Middle frontal gyrus (tissue), 1 donor: ENCODE measurements at regions not wholly inside any gene's neighbourhood (a gene's known extent, or its start where the extent isn't known, plus 50 kb on each side); places are given as distances from the start of the nearest gene placed in this dataset.
"Not testable (repeated sequence)": the region's sequence is repeated elsewhere in the genome, so short reads cannot be mapped to it uniquely, and the experiment has no call there.

Experiments
- DNase-seq: peaks from one replicate; pipeline ENCODE4 v3.0.0-alpha.2; 2015; ENCODE audit warnings: low spot score; ENCODE audit errors: extremely low spot score

DNA sequence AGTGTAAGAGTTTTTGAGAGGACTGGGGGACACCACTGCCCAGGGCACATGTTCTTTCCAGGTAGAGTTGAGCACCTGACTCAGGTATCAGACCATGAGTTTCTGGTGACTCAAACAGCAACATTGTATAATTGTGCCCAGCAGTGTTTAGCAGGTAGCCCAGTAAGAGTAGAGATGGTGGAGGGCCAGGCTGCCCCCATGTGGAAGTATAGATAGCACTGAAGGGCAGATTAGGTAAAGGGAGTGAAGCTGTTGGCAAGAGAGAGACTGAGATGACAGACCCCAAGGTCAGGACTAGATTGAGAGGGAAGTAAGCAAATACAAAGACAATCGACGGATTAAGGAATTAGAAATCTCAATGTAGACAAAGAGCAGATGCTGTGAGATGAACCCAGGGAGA lies 74.6 kb downstream of the TRIM42 start:
- no peak for DNase-seq

DNA sequence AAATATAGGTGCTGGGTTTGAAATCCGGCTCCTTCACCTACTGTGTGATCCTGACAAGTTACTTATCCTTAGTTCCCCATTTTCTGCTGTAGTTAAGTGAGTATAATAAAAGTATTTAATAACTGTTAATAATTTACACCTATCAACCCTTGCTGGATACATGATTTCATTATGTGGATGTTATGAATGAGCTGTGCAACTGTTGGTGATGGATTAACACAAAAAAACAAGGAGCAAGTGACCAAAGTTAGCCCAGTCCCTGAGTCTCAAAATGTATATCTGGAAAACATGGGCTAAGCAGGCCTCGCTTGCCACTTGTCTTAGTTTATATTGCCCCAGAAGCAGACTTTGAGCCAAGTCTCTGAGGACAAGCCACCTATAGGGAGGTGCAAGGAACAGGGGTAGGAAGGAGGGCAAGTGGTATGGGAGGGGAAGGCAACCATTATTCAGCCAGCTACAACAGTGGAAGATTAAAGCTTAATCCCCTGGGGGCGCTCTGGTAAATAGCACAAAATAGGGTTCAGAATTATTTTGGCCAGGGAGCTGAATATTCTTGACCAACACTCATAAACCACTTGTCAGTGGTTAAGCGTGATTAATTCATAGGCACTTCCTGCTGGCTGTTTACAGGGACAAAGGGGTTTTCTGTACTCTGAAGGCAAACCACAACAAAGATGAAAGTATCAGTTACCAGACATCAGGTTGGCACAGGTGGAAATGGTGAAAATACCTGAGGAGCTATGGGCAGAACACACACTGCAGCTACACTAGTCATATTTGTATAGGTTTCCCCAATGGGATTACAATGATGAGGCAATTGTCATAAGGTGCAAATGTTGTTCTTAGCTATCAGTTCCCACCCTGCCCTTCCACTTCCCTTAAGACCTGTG lies 76.2 kb downstream of the TRIM42 start:
- DNase-seq: no peak

DNA sequence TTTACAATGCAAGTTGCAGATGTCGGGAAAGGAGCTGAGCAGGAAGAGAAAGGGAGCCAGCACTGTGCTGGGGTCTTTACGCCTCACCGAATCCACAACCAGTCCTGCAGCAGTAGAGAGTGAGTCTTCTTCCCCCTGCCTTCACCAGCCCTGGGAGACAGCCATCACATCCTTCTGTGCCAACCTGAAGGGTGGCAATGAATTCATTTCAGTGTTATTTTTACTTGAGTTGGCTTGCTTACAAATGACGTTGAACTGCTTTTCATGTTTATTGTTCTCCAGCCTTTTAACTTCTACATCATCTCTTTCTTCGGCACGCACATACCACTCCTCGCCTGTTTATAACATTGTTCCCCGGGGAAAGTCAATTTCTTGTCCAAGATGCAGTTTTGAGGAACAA lies 77.1 kb downstream of the TRIM42 start:
- DNase-seq: no peak

DNA sequence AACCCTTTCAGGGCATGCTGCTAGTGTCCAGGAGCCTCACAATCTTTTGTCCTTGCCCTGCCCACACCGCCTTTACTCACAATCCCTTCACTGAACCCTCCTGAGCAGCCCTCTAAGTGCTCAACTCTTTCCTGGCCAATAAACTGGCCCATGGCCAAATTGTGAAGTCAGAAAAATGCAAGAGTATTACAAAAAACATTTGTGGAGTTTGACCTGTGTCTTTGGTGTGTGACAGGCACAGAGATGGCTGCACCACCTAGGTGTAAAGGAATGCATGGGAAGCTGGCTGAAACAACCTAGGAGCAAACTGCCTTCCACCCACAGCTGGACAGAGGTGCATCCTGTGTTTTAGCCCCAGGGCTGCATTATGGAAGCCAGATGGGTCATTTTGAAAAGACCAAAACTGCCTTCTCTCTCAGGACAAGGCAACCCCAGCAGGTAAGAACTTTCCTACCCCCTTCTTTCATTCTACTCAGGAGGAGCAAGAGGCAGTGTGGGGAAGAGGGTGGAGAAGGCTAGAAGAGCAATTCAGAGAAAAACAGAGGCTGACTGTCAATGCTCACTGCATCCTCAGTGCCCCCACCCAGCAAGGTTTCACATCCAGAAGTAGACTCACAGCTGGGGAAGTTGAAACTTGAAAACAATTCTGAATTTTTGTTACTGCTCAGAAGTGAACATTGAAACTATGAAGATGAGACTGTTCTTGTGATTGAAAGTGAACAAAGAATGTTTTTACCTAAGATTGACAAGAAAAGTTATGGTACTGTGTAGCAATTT lies 78.6 kb downstream of the TRIM42 start:
- DNase-seq: no peak

DNA sequence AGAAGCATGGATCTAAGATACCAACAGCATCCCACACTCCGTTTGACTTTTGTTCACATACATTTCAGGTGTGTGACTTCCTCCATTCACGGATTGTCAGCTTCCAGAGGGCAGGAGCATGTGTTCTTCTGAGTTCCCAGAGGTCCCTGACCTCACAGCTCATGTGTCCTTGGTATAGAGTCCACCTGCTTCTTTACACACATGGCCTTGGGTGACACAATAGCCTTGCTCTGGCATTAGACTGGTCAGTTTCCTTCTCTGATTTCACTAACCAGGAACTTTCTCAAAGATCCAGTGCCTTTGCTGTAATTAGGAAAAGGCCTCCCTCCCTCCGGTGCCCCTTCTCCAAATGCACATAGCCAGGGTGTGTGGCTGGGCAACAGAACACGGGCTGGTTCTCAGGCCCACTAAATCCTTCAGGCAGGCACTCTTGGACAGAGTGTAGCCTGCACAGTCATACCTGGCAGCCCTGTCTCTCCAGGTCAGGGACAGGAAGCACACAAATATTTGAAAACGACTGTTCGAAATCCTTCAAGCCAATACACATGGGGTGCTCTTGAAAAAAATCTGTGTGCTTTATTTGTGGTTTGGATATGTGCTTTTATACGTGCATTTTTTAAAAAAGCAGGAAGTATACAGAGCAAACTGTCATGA lies 81.1 kb downstream of the TRIM42 start:
- DNase-seq: no peak

DNA sequence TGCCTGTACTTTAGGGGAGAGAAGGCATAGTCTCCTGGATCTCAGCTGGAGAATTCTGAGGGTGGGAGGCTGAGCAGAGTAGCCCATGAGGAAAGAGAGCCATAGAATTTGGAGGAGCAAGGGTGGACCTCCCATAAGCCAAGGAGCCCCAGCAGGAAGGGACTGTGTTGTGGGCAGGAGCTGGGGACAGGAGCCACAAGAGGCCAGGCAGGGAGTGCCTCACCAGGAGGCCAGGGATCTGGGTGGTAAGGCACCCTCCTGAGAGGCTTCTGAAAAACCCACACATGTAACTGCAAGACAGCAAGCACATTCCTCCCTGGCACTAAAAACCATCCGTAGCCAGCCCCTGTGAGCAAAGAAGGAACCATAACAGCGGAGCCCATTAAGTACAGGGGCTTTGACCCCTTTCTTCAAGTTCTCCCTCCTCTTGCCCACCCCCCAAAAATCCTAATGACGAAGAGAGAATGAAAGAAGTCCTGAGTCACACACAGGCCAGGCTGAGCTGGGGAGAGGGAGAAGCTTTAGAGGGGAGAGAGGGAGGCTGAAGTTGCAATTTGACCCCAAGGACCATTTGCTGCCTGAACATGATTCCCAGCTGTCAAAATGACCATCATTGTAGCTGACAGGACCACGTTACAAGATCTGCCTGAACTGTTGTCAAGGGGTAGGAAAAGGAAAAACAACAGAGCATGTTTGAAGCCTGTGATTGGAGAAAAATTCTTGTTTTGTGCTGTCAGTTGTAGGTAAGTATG lies 82.6 kb downstream of the TRIM42 start:
- no peak for DNase-seq

DNA sequence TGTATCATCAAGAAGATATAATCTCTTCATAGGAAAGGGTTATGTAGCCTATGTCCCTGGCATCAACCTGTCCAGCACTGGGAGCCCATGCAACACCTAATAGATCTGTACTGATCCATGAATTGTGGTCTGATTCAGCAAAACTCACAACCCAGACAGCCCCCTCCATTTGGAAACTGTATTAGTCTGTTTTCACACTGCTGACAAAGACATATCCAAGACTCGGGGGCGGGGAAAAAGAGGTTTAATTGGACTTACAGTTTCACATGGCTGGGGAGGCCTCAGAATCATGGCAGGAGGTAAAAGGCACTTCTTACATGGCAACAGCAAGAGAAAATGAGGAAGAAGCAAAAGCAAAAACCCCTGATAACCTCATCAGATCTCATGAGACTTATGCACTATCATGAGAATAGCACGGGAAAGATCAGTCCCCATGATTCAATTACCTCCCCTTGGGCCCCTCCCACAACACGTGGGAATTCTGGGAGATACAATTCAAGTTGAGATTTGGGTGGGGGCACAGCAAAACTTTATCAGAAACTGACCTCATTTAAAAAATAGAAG lies 83.3 kb downstream of the TRIM42 start:
- no peak for DNase-seq

DNA sequence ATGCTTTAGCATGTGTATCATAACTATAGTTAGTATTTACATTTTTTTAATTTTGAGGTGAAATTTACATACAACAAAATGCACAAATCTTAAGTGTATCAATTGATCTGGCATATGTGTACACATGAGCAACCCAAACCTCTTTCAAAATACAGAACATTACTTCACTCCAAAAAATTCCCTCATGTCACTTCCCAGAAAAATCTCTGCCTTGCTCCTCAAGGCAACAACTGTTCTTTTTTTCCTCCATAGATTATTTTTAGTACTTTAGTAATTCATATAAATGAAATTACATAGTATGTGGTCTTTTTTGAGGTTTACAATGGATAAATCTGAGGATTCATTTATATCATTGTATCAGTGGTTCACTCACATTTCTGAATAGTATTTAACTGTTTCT lies 84.9 kb downstream of the TRIM42 start:
- no peak for DNase-seq

DNA sequence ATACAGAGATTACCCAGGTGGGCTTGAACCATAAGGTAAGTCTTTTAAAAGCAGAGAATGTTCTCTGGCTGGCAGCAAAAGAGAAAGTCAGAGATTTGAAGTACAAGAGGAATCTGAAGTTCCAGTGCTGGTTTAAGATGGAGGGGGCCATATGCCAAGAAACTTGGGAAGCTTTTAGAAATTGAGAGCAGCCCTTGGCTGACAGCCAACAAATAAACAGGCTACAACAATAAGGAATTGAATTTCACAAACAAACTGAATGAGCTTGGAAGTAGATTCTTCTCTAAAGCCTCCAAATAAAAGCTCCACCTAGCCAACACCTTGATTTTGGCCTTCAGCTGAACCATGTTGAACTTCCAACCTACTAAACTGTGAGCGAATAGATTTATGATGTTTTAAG lies 85.7 kb downstream of the TRIM42 start:
- no peak for DNase-seq

DNA sequence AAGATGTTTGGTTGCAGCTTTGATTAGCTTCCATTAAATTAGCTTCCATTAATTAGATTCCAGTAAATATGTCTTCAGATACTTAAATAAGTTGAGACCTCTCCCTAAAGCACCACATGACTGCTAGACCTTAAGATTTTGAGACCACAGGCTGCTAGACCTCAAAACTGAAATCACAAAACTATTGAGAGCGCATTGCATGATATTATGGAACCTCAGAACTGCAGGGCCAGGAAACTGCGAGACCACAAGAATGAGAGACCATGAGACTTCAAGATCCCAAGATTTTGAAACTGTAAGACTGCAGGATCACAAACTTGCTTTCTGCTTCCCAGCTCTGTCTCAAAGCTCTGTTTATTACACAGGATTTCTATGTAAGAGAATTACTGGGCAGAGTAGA lies 87.4 kb downstream of the TRIM42 start:
- no peak for DNase-seq

DNA sequence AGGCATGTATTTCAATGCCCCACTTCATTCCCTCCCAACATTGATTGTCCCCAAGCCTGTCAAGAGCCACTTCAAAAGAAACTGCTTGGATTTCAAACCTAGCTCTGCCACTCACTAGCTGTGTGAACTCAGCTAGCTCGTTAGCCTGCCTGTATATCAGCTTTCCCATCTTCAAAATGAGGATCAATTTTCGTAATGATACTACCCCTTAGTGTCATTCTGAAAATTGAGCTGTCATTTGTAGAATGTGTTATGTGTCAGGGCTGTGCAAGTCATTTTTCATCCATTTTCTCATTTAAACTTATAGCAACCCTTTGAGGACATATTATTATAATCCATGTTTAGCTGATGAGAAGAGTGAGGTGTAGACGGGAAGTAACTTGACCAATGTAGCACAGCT lies 88.6 kb downstream of the TRIM42 start:
- DNase-seq: no peak

DNA sequence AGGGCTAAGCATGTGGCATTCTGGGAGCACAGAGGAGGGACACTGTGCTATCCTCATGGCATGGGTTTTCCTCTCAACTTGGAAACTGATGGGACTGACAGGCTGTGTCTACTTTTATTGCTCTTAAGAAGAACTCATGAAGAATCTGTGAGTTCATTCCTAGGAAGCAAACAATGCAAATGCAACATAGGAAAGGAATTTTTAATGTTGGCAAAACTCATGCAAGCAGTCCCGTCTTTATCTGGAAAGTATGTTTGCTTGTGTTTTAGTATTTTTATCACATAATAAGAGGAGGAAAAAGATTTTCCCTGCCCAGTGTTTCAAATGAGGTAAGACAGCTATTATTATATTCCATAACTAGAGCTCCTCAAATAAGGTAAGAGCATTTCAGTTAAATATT lies 89.7 kb downstream of the TRIM42 start:
- no peak for DNase-seq

DNA sequence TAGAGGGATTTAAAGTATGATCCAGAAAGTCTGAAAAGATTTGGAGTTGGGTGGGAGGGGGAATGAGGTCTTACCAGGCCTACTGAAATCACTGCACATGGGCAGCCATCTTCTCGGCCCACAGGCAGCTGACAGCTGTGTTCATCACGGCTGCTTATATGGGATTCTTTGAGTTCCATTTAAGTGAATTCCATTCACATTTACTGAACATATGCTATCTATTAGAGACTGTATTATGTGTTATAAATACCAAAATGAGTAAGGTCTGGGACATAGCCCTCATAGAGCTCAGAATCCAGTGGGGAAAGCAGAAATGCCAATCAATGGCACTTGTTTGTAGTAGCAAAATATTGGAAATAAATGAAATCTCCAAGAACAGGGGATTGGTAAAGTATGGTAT lies 91.1 kb downstream of the TRIM42 start:
- no peak for DNase-seq

DNA sequence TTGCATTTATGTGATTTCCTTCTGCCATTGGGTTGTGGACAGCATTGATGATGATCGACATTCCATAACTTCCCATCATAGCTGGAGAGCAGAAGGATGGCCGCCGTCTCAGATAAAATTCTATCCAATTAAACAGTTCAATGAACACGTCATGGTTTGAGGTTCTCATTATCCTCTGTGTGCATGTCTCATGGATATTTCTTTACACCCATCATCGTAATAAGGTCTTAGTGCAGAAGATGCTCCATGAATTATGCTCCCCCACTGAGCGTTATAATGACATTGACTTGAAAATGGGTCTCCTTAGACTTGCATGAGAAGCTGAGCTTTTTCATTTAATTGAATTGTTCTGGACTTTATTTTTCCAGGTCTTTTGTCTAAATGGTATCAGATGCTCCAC lies 92.1 kb downstream of the TRIM42 start:
- DNase-seq: no peak

DNA sequence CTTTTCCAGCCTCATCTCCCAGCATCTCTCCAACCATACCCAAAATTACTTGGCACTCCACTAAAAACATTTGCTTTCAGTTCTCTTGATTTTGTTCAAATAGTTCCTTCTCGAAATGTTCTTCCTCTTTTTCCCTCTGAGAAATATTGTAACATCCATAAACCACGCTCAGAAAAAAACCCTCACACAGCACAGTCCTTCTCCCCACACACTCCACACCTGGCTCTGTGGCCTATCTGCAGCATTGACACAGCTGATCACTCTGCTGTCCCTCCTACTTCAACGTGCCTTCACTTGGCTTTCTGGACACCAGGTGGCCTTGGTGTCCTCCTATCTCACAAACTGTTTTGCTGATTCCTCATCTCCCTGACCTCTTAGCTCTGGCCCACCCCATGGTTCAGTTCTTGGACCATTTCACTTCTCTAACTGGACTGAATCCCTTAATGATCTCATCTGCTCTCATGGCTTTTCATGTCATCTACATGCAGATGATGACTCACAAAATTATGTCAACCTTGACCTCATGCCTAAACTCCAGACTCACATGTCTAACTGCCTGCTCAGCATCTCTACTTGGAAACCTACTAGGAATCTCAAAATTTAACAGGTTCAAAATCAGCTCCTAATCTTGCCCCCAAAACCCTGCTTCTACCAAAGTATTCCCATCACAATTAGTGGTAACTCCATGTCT lies 93.3 kb downstream of the TRIM42 start:
- no peak for DNase-seq

DNA sequence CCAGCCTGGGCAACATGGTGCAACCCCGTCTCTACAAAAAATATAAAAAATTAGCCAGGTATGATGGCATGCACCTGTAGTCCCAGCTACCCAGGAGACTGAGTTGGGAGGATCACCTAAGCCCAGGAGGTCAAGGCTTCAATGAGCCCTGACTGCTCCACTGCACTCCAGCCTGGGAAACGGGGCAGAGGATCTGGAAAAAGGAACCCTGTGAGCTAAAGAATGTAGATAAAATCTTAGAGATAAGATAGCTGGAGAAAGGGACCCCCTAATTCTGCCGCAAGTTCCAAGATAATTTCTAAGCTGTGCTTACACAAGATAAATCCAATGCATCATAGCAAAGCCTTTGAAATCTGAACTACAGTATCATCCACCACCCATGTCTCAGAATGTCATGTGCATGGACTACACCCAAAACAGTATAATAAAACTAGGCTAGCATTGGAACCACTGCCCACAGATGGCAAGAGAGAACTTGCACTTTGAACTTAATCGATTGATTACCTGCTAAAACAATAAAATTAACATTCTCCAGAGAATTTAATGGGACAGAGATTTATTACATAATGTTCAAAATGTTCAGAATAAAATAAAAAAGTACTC lies 99.9 kb downstream of the TRIM42 start:
- no peak for DNase-seq

DNA sequence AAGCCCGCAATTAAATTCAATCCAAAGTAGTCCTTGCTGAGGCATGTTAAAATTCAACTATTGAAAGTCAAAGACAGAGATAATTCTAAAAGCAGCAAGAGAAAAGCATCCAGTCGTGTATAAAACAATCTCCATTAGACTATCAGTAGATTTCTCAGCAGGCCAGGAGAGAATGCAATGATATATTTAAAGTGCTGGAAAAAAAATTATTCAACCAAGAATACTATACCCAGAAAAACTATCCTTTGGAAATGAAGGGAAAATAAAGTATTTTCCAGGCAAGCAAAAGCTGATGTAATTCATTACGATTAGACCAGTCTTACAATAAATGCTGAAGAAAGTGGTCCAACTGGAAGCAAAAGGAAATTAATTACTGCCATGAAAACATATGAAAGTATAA lies 113.5 kb downstream of the TRIM42 start:
- no peak for DNase-seq

DNA sequence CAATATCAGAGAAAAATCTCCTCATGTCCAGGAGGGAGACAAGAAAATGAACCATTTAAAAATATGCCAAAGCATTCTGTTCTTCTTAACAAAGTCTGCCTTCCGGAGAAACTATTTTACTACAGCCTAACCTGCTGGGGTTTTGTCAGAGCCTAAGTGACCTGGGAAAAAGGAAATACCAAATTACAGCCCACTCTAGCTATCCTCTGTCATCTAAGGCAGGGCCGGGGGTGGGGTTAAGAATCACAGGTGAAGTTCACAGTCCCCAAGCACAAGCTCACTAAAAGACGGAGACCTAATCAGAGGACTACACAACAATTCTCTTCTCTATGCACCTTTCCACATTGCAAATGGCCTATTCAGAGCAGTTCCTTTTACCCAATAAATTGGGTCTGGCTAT lies 116.6 kb downstream of the TRIM42 start:
- no peak for DNase-seq

DNA sequence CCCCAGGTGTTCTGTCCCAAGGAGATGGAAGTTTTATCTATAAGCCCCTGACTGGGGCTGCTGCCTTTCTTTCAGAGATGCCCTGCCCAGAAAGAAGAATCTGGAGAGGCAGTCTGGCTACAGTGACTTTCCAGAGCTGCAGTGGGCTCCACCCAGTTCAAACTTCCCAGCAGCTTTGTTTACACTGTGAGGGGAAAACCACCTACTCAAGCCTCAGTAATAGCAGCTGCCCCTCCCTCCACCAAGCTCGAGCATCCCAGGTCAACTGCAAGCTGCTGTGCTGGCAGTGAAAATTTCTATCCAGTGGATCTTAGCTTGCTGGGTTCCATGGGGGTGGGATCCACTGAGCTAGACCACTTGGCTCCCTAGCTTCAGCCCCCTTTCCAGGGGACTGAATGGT lies 125.0 kb downstream of the TRIM42 start:
- not testable (repeated sequence) for DNase-seq

DNA sequence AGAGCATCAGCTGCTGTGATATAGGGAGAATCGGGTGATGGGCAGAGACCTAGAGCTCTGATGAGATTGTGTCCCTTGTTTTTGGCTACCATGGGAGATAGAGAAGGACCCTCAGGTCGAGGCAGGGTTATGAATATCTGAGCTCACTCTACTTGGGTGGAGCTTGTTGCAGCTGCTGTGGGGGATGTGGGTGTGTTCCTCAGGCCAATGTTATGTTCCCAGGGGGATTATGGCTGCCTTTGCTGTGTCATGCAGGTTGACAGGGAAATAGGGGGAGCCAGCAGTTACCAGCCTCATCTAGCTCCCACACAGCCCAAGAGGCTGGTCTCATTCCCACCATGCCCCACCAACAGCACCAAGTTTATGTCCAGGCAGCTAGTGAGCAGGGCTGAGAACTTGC lies 131.5 kb downstream of the TRIM42 start:
- DNase-seq: no peak
